H1 (cell line): ENCODE measurements at regions not wholly inside any gene's neighbourhood (a gene's known extent, or its start where the extent isn't known, plus 50 kb on each side); places are given as distances from the start of the nearest gene placed in this dataset.
A peak's percentile ranks its signal among the peaks of the same experiment; 100 is the strongest.

Experiments
- CTCF ChIA-PET: fragments of 300-600 bp; sonication (Branson Sonifier 250); formaldehyde crosslinking; loops from one replicate; lab custom pipeline; 2021; ENCODE audit not compliant: partially characterized antibody; lab: Charles Lee
- POLR2A ChIA-PET: fragments of 300-600 bp; sonication (Branson Sonifier 250); formaldehyde crosslinking; loops from one replicate; lab custom pipeline; 2021; ENCODE audit warnings: inconsistent platforms; ENCODE audit not compliant: partially characterized antibody; lab: Charles Lee
- DNase-seq, 2 experiments: peaks; one replicate each; pipeline versions ENCODE4 v3.0.0 to v3.0.0-alpha.2; 2010 to 2022; ENCODE audit warnings: low spot score in 2 of 2, low read depth in 1 of 2, mixed read lengths in 1 of 2
- FAIRE-seq: peaks from 2 replicates; lab custom pipeline; 2011; peaks lifted over from hg19 to GRCh38; lab: Jason Lieb, UNC
- H2AFZ ChIP-seq: 2 replicates; pipeline ENCODE4 v1.8.1; 2012; ENCODE audit warnings: low read length, inconsistent platforms
- H2AK5ac ChIP-seq: 2 replicates; pipeline ENCODE4 v1.6.1; 2013; ENCODE audit warnings: low read depth, low read length
- H2BK120ac ChIP-seq: replicated peaks from 2 replicates; pipeline ENCODE3; 2013; ENCODE audit warnings: low read depth, low read length, inconsistent platforms
- H2BK12ac ChIP-seq: 2 replicates; pipeline ENCODE4 v1.6.1; 2013; ENCODE audit warnings: low read depth, low read length
- H2BK15ac ChIP-seq: 2 replicates; pipeline ENCODE4 v1.6.1; 2013; ENCODE audit warnings: low read length
- H2BK20ac ChIP-seq: 2 replicates; pipeline ENCODE4 v1.6.1; 2013; ENCODE audit warnings: low read length
- H2BK5ac ChIP-seq: 2 replicates; pipeline ENCODE4 v1.6.1; 2013; ENCODE audit warnings: low read depth, low read length
- H3K14ac ChIP-seq: 2 replicates; pipeline ENCODE4 v1.6.1; 2013; ENCODE audit warnings: inconsistent platforms; ENCODE audit not compliant: insufficient read length
- H3K18ac ChIP-seq: 2 replicates; pipeline ENCODE4 v1.6.1; 2013; ENCODE audit warnings: low read length; ENCODE audit errors: extremely low read depth
- H3K23ac ChIP-seq: 2 replicates; pipeline ENCODE4 v1.6.1; 2013; ENCODE audit warnings: inconsistent platforms; ENCODE audit not compliant: insufficient read length
- H3K23me2 ChIP-seq: 2 replicates; pipeline ENCODE4 v1.6.1; 2013; ENCODE audit warnings: low read depth, low read length
- H3K27ac ChIP-seq: 2 replicates; pipeline ENCODE4 v1.6.1; 2011; ENCODE audit warnings: low read depth, low read length, inconsistent platforms
- H3K27me3 ChIP-seq, 4 experiments: replicated peaks in 1 of 4; 1 replicate in 1 of 4; 2 replicates in 3 of 4; pipeline versions ENCODE4 v1.6.1 to v1.8.1; 2011 to 2013; ENCODE audit warnings: low read length in 3 of 4, mild to moderate bottlenecking in 3 of 4, inconsistent platforms in 2 of 4, mixed read lengths in 2 of 4, moderate library complexity in 1 of 4; ENCODE audit not compliant: control insufficient read depth in 3 of 4, insufficient read depth in 3 of 4; ENCODE audit errors: extremely low read depth in 1 of 4
- H3K36me3 ChIP-seq, 4 experiments: 2 replicates each; pipeline versions ENCODE4 v1.6.1 to v1.8.1; 2011 to 2013; ENCODE audit warnings: mild to moderate bottlenecking in 4 of 4, low read length in 3 of 4, moderate library complexity in 2 of 4, control low read depth in 1 of 4, inconsistent platforms in 1 of 4; ENCODE audit not compliant: insufficient read depth in 4 of 4, control insufficient read depth in 2 of 4
- H3K4ac ChIP-seq: replicated peaks from 2 replicates; pipeline ENCODE3; 2013; ENCODE audit warnings: low read length, low read depth, mixed read lengths, inconsistent platforms; ENCODE audit not compliant: insufficient read length
- H3K4me1 ChIP-seq, 4 experiments: replicated peaks in 1 of 4; 1 replicate in 1 of 4; 2 replicates in 3 of 4; pipeline versions ENCODE4 v1.6.1 to v1.8.1; 2011 to 2013; ENCODE audit warnings: low read length in 3 of 4, inconsistent platforms in 2 of 4, mixed read lengths in 1 of 4; ENCODE audit not compliant: insufficient read depth in 4 of 4, control insufficient read depth in 3 of 4
- H3K4me2 ChIP-seq, 2 experiments: 2 replicates each; pipeline versions ENCODE4 v1.6.1 to v1.8.1; 2011 to 2013; ENCODE audit warnings: low read depth in 2 of 2, low read length in 2 of 2, control low read depth in 1 of 2, inconsistent platforms in 1 of 2, mild to moderate bottlenecking in 1 of 2; ENCODE audit not compliant: insufficient read depth in 1 of 2
- H3K4me3 ChIP-seq, 4 experiments: fragments of 200-600, 300-600 bp in 1 of 4; sonication (generic), shearing (Covaris generic), sonication (Bioruptor Twin) in 1 of 4; 2 replicates each; pipeline versions ENCODE4 v1.5.1 to v1.8.1; 2011 to 2016; ENCODE audit warnings: low read length in 4 of 4, low read depth in 3 of 4, control low read depth in 2 of 4, inconsistent platforms in 2 of 4, mild to moderate bottlenecking in 2 of 4, mixed read lengths in 1 of 4, moderate library complexity in 1 of 4; ENCODE audit not compliant: insufficient read depth in 2 of 4; ENCODE audit errors: extremely low read depth in 1 of 4
- H3K56ac ChIP-seq: replicated peaks from 2 replicates; pipeline ENCODE3; 2013; ENCODE audit warnings: low read depth, mild to moderate bottlenecking, mixed read lengths, low read length, inconsistent platforms; ENCODE audit not compliant: insufficient read length
- H3K79me1 ChIP-seq: 2 replicates; pipeline ENCODE4 v1.6.1; 2013; ENCODE audit warnings: low read depth, low read length, control low read depth
- H3K79me2 ChIP-seq, 2 experiments: 2 replicates each; pipeline versions ENCODE4 v1.6.1 to v1.8.1; 2012 to 2013; ENCODE audit warnings: low read length in 2 of 2, mild to moderate bottlenecking in 2 of 2, inconsistent platforms in 1 of 2; ENCODE audit not compliant: insufficient read depth in 2 of 2, control insufficient read depth in 1 of 2
- H3K9ac ChIP-seq, 4 experiments: replicated peaks in 1 of 4; 1 replicate in 1 of 4; 2 replicates in 3 of 4; pipeline versions ENCODE4 v1.6.1 to v1.8.1; 2011 to 2013; ENCODE audit warnings: low read depth in 3 of 4, low read length in 3 of 4, control low read depth in 2 of 4, mild to moderate bottlenecking in 2 of 4, moderate library complexity in 2 of 4, inconsistent platforms in 1 of 4; ENCODE audit errors: extremely low read depth in 1 of 4
- H3K9me3 ChIP-seq, 2 experiments: 2 replicates each; pipeline versions ENCODE4 v1.6.1 to v1.8.1; 2012 to 2013; ENCODE audit warnings: mild to moderate bottlenecking in 2 of 2, moderate library complexity in 2 of 2, control low read depth in 1 of 2, inconsistent platforms in 1 of 2, low read depth in 1 of 2, low read length in 1 of 2, mixed read lengths in 1 of 2; ENCODE audit not compliant: insufficient read depth in 2 of 2
- H4K20me1 ChIP-seq, 2 experiments: replicated peaks in 1 of 2; 2 replicates each; pipeline versions ENCODE3 to v1.8.1; 2011 to 2013; ENCODE audit warnings: inconsistent platforms in 2 of 2, low read length in 2 of 2, mild to moderate bottlenecking in 1 of 2; ENCODE audit not compliant: insufficient read depth in 2 of 2, control insufficient read depth in 1 of 2
- H4K5ac ChIP-seq: 2 replicates; pipeline ENCODE4 v1.6.1; 2013; ENCODE audit warnings: low read length, low read depth, mixed read lengths, inconsistent platforms; ENCODE audit not compliant: insufficient read length
- H4K8ac ChIP-seq: 2 replicates; pipeline ENCODE4 v1.8.0; 2013; ENCODE audit warnings: mild to moderate bottlenecking, moderate library complexity, low read length, inconsistent platforms; ENCODE audit not compliant: insufficient read depth; ENCODE audit errors: extremely low read depth
- H4K91ac ChIP-seq: replicated peaks from 2 replicates; pipeline ENCODE3; 2013; ENCODE audit warnings: low read length, mixed read lengths, inconsistent platforms; ENCODE audit not compliant: insufficient read length
- CEBPB ChIP-seq: IDR thresholded peaks from 2 replicates; pipeline ENCODE4 v1.6.1; 2012; ENCODE audit warnings: low read depth, low read length
- HDAC2 ChIP-seq, 2 experiments: fragments of 300-600 bp in 1 of 2; sonication (generic) in 1 of 2; IDR thresholded peaks; 2 replicates each; pipeline ENCODE4 v1.6.1; 2011 to 2012; ENCODE audit warnings: low read depth in 2 of 2, low read length in 2 of 2, mild to moderate bottlenecking in 2 of 2, moderate library complexity in 2 of 2, borderline replicate concordance in 1 of 2, inconsistent platforms in 1 of 2
- TBP ChIP-seq: IDR thresholded peaks from 2 replicates; pipeline ENCODE4 v1.6.1; 2011; ENCODE audit warnings: low read depth, low read length, improper control_type of control experiment
- WGBS, 2 experiments: shearing (Covaris generic) in 1 of 2; methylation state at CpG; one replicate each; pipeline versions ENCODE4 v1.1.6 to v1.1.7; 2013 to 2015; ENCODE audit warnings: low lambda C conversion rate in 2 of 2, mixed read lengths in 2 of 2, inconsistent platforms in 1 of 2, low coverage in 1 of 2, missing lambda C conversion rate in 1 of 2; ENCODE audit not compliant: insufficient replicate concordance in 2 of 2, insufficient coverage in 1 of 2, insufficient read length in 1 of 2; ENCODE audit errors: extremely low coverage in 1 of 2, missing lambda C conversion rate in 1 of 2; 5-methylcytosine and 5-hydroxymethylcytosine counted together

- Histone ChIP-seq H3K23me2 (no peaks in the 10 kb centered on the region; the same call in 1 of the 2 replicates), H3K79me2 (no peaks in the 10 kb centered on the region), H2BK120ac (no peak overlapping the region), H3K9ac (no peak overlapping the region), H3K4ac (no peak overlapping the region), H3K4me1 (peaks cover 3 to 12% (median 10%) of the 10 kb centered on the region in 4 experiments), H3K27me3 (peaks cover 0 to 25% (median 18%) of the 10 kb centered on the region in 4 experiments; a peak in 6 of 7 replicates), H2BK15ac (no peak overlapping the region), H2AK5ac (no peak overlapping the region), H4K20me1 (no peaks in the 10 kb centered on the region), H4K8ac (no peak overlapping the region), H2BK5ac (no peak overlapping the region; the same call in 1 of the 2 replicates), H3K56ac (no peak overlapping the region), H3K14ac (no peak overlapping the region), H3K36me3 (no peaks in the 10 kb centered on the region), H2BK12ac (peak overlapping the region; percentile 63; the same call in 1 of the 2 replicates), H3K23ac (no peak overlapping the region), H4K5ac (no peak overlapping the region), H3K79me1 (no peaks in the 10 kb centered on the region), H3K4me3 (peak overlapping the region in 1 of 4 experiments; percentile 57; a peak in 3 of 8 replicates), H3K9me3 (no peaks in the 10 kb centered on the region), H3K27ac (no peak overlapping the region), H4K91ac (no peak overlapping the region), H3K18ac (peak overlapping the region; percentile 82; the same call in 1 of the 2 replicates), H3K4me2 (peak overlapping the region in 1 of 2 experiments; percentile 64; a peak in 1 of 4 replicates), H2BK20ac (peak overlapping the region; percentile 94; the same call in 1 of the 2 replicates), H2AFZ (no peak overlapping the region)
- FAIRE-seq (no peak), DNase-seq (no peak)
- TF ChIP-seq HDAC2 (IDR thresholded peaks at IDR 0.05; ENCODE audit: borderline replicate concordance in 1 of 2, low read depth in 2 of 2, low read length in 2 of 2) (no peak), TBP (no peak), CEBPB (no peak)
- ChIA-PET CTCF (interaction anchor here (0.7 to 3.5 kb wide), 9 partner anchors 8 to 462 kb away, joined by 3 to 18 read pairs (median 3); partner anchors contain the start of gene BNC1), POLR2A (interaction anchor here (1.1 kb wide), 1 partner anchor 172 kb away, joined by 3 read pairs; no protein-coding TSS in a partner anchor)
- WGBS, 2 experiments = 81% methylated on average over 2 of the region's 2 CpGs; no CpG with 5 or more reads in 1 of the 2 experiments
Measured at GRCh38 chr15:83380059-83380458, 67.1 kb upstream of the SH3GL3 start.
